Upper lobe of left lung (tissue), 4 donors: ENCODE measurements at regions not wholly inside any gene's neighbourhood (a gene's known extent, or its start where the extent isn't known, plus 50 kb on each side); places are given as distances from the start of the nearest gene placed in this dataset.

ENCODE experiments used
- POLR2A ChIP-seq, 4 donors: fragments of 450-650 bp; IDR thresholded peaks; one replicate each; pipeline ENCODE4 v1.5.1; 2016 to 2017; ENCODE audit warnings: antibody characterized with exemption in 4 of 4, mild to moderate bottlenecking in 2 of 4
- POLR2AphosphoS5 ChIP-seq, 2 donors: sonication (generic); formaldehyde crosslinking; IDR thresholded peaks; one replicate each; pipeline ENCODE4 v1.5.1; 2017; ENCODE audit warnings: antibody characterized with exemption in 2 of 2
- TF ChIP-seq, protein P1 (sequence below), 6 experiments: fragments of 450-650 bp in 4 of 6; fragments of 200-600 bp in 2 of 6; sonication (generic) in 2 of 6; IDR thresholded peaks; one replicate each; pipeline ENCODE4 v1.5.1; 2016 to 2019; ENCODE audit warnings: antibody characterized with exemption in 6 of 6

DNA sequence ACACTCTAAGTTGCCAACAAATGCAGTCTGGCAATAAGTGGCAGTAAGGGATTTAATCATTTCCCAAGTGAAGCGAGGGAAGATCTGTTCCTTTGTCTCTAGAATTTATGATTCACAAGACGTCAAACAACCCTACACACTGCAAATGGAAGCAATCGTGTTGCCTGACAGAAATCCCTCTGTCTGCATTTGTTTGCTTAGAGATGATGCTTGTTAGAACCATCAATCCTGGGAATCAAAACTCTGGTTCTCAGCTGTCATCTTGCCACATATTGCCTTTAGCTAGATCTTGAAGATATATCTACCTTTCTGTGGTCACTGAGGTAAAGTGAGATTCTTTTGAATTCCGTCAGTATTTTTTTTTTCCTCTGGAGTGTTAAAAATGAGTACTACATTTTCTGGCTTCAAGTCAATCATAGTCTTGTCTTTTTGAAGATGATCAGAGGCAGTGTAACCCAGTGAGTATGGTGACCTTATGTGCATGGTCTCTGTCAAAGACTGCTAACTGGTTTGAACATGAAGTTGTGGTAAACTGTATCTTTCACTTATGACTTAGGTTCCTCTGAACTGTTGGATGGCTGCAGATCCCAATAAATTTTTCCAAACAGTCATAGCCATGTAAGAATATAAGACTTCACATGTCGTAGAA lies 106.4 kb upstream of the STARD4 start:
- TF ChIP-seq, protein P1, sequence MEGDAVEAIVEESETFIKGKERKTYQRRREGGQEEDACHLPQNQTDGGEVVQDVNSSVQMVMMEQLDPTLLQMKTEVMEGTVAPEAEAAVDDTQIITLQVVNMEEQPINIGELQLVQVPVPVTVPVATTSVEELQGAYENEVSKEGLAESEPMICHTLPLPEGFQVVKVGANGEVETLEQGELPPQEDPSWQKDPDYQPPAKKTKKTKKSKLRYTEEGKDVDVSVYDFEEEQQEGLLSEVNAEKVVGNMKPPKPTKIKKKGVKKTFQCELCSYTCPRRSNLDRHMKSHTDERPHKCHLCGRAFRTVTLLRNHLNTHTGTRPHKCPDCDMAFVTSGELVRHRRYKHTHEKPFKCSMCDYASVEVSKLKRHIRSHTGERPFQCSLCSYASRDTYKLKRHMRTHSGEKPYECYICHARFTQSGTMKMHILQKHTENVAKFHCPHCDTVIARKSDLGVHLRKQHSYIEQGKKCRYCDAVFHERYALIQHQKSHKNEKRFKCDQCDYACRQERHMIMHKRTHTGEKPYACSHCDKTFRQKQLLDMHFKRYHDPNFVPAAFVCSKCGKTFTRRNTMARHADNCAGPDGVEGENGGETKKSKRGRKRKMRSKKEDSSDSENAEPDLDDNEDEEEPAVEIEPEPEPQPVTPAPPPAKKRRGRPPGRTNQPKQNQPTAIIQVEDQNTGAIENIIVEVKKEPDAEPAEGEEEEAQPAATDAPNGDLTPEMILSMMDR (IDR thresholded peaks at IDR 0.05) = no peak
- TF ChIP-seq POLR2A (IDR thresholded peaks at IDR 0.05) (no peak), POLR2AphosphoS5 (IDR thresholded peaks at IDR 0.05) (no peak)
